Pancreas (tissue), 10 donors: ENCODE measurements at regions not wholly inside any gene's neighbourhood (a gene's known extent, or its start where the extent isn't known, plus 50 kb on each side); places are given as distances from the start of the nearest gene placed in this dataset.

Experiments used
- ATAC-seq, 4 donors: fragments of 200-7000 bp; cut with Tn5 transposase; one replicate each; pipeline versions ENCODE4 v1.8.0 to v1.9.1; 2020; ENCODE audit warnings: mild to moderate bottlenecking in 4 of 4, moderate library complexity in 4 of 4
- DNase-seq, 6 donors: peaks; one replicate each; pipeline ENCODE4 v3.0.0-alpha.2; 2020
- FAIRE-seq: peaks from 2 replicates; lab custom pipeline; 2012; peaks lifted over from hg19 to GRCh38; lab: Jason Lieb, UNC
- H3K27ac ChIP-seq, 4 donors: fragments of 200-600 bp; sonication (generic); 1 replicate in 3 of 4; 2 replicates in 1 of 4; pipeline versions ENCODE4 v1.5.0 to v1.8.0; 2020
- H3K27me3 ChIP-seq, 4 donors: fragments of 200-600 bp; one replicate each; pipeline ENCODE4 v1.8.0; 2021
- H3K36me3 ChIP-seq, 3 donors: fragments of 200-600 bp; sonication (generic) in 1 of 3; one replicate each; pipeline versions ENCODE4 v1.5.0 to v1.8.0; 2020 to 2021
- H3K4me1 ChIP-seq, 3 donors: fragments of 200-600 bp; one replicate each; pipeline ENCODE4 v1.8.0; 2021
- H3K4me3 ChIP-seq, 4 donors: fragments of 200-600 bp; sonication (generic) in 2 of 4; one replicate each; pipeline versions ENCODE4 v1.5.0 to v1.8.0; 2020 to 2021
- H3K9me3 ChIP-seq, 4 donors: fragments of 200-600 bp; one replicate each; pipeline ENCODE4 v1.8.0; 2021
- CTCF ChIP-seq, 4 donors: fragments of 200-600 bp; sonication (generic) in 3 of 4; IDR thresholded peaks; one replicate each; pipeline versions ENCODE4 v1.5.0 to v1.8.0; 2021; ENCODE audit warnings: antibody characterized with exemption in 4 of 4
- WGBS, 2 donors: extraction: QIAGEN DNeasy Blood & Tissue Kit; methylation state at CpG; one replicate each; pipeline ENCODE4 v1.1.7; 2013; 5-methylcytosine and 5-hydroxymethylcytosine counted together
- intact Hi-C, 3 donors: fragments of 100-400 bp; cut with DNase I; formaldehyde crosslinking; loops; one replicate each; pipeline versions ENCODE4 v1.11.1 to v1.14.2; 2022
- donor health status: healthy with polysubstance abuse.
- donor health status: DM: no; HTN: no; CAD: no; lungs with moderate emphysema.
- donor health status: DM: no; HTN: no; CAD: no.
- donor health status: control.
- donor health status: control.
- donor health status: Bipolar disorder and iron deficiency.
- donor health status: DM: yes; HTN: yes; CAD: no.
- donor health status: DM: no; HTN: no; CAD: no.
- donor health status: DM: no; HTN: no; CAD: no.
- donor health status: DM: yes; HTN: yes; CAD: no.

GRCh38 chr5:20040901-20041300 lies 52.9 kb upstream of the CDH18 start:
- WGBS, 2 donors = 88 to 94% methylated on average over 4 of the region's 4 CpGs
- no peak for DNase-seq
- FAIRE-seq = no peak

More at GRCh38 chr5:20040901-20041300, 52.9 kb upstream of the CDH18 start:
- Histone ChIP-seq H3K9me3 (no peaks in the 10 kb centered on the region), H3K36me3 (no peaks in the 10 kb centered on the region), H3K4me1 (peaks cover 0 to 7% (median 5%) of the 10 kb centered on the region in 3 donors), H3K4me3 (no peak overlapping the region), H3K27me3 (no peaks in the 10 kb centered on the region), H3K27ac (no peak overlapping the region)
- intact Hi-C loops = no loop called here
- no peak for TF ChIP-seq CTCF (IDR thresholded peaks at IDR 0.05)
- ATAC-seq = no peak
